HCT116 (cell line): ENCODE measurements at regions not wholly inside any gene's neighbourhood (a gene's known extent, or its start where the extent isn't known, plus 50 kb on each side); places are given as distances from the start of the nearest gene placed in this dataset.

Source experiments
- ATAC-seq: fragments of 200-7000 bp; cut with Tn5 transposase; 2 replicates; pipeline ENCODE4 v1.9.1; 2020; ENCODE audit warnings: mild to moderate bottlenecking, moderate library complexity
- BruUV-seq: library from RNA; stranded (reverse); fragments of 400-500 nt; replicated peaks from 2 replicates; lab custom pipeline; 2021; lab: Mats Ljungman, UMichigan
- CTCF ChIA-PET: fragments of 300-600 bp; sonication (Branson Sonifier 250); formaldehyde crosslinking; loops from one replicate; lab custom pipeline; 2021; ENCODE audit warnings: antibody characterized with exemption; lab: Charles Lee
- POLR2A ChIA-PET: fragments of 300-600, 350-600 bp; sonication (Branson Sonifier 250); formaldehyde crosslinking; loops from one replicate; lab custom pipeline; 2021; ENCODE audit warnings: antibody characterized with exemption; lab: Charles Lee
- RAD21 ChIA-PET, 2 experiments: fragments of 300-600 bp; sonication (Branson Sonifier 250); formaldehyde crosslinking; loops; one replicate each; lab custom pipeline; 2023; ENCODE audit warnings: low total read pairs in 2 of 2; ENCODE audit not compliant: uncharacterized antibody in 2 of 2, unreplicated experiment in 2 of 2, low non-redundant PET in 1 of 2; lab: Charles Lee
- DNase-seq: peaks from one replicate; pipeline ENCODE4 v3.0.0-alpha.2; 2010; ENCODE audit warnings: low read depth, low spot score
- H2AFZ ChIP-seq: fragments of 200-600 bp; shearing (Covaris generic), sonication (generic); 2 replicates; pipeline ENCODE4 v1.6.1; 2017; ENCODE audit warnings: low read depth, mixed run types, mixed read lengths, antibody characterized with exemption, low read length; ENCODE audit not compliant: poor library complexity, severe bottlenecking
- H3K27ac ChIP-seq: 2 replicates; pipeline ENCODE4 v1.5.1; 2012; ENCODE audit warnings: low read depth, low read length
- H3K27me3 ChIP-seq: fragments of 200-600 bp; sonication (generic); 2 replicates; pipeline ENCODE4 v1.6.1; 2016; ENCODE audit warnings: mixed run types, low read length, mixed read lengths; ENCODE audit not compliant: insufficient read depth
- H3K36me3 ChIP-seq, 2 experiments: fragments of 200-500 bp in 1 of 2; fragments of 200-600 bp in 1 of 2; sonication (Bioruptor generic) in 1 of 2; sonication (generic) in 1 of 2; 2 replicates each; pipeline versions ENCODE4 v1.5.1 to v1.6.1; 2014 to 2016; ENCODE audit warnings: low read length in 2 of 2, inconsistent platforms in 1 of 2, mixed read lengths in 1 of 2, mixed run types in 1 of 2; ENCODE audit not compliant: insufficient read depth in 2 of 2, control insufficient read depth in 1 of 2
- H3K4me1 ChIP-seq, 2 experiments: fragments of 200-600 bp in 1 of 2; sonication (generic) in 1 of 2; 2 replicates each; pipeline versions ENCODE4 v1.5.1 to v1.6.1; 2012 to 2017; ENCODE audit warnings: low read length in 2 of 2, inconsistent platforms in 1 of 2, mild to moderate bottlenecking in 1 of 2, mixed read lengths in 1 of 2, mixed run types in 1 of 2, moderate library complexity in 1 of 2; ENCODE audit not compliant: insufficient read depth in 2 of 2, control insufficient read depth in 1 of 2
- H3K4me2 ChIP-seq: fragments of 200-600 bp; sonication (generic); 2 replicates; pipeline ENCODE4 v1.6.1; 2017; ENCODE audit warnings: mixed run types, low read length, mixed read lengths
- H3K4me3 ChIP-seq, 2 experiments: fragments of 200-600 bp in 1 of 2; sonication (generic) in 1 of 2; replicated peaks in 1 of 2; 2 replicates each; pipeline ENCODE4 v1.5.1; 2011 to 2016; ENCODE audit warnings: low read length in 2 of 2, control low read depth in 1 of 2, low read depth in 1 of 2, mild to moderate bottlenecking in 1 of 2, mixed read lengths in 1 of 2, mixed run types in 1 of 2
- H3K79me2 ChIP-seq: fragments of 200-600 bp; sonication (generic); 2 replicates; pipeline ENCODE4 v1.6.1; 2017; ENCODE audit warnings: mild to moderate bottlenecking, mixed run types, low read length, moderate library complexity, mixed read lengths; ENCODE audit not compliant: insufficient read depth
- H3K9ac ChIP-seq: fragments of 200-600 bp; sonication (generic); 2 replicates; pipeline ENCODE4 v1.6.1; 2016; ENCODE audit warnings: low read length, mixed read lengths
- H3K9me2 ChIP-seq: fragments of 200-600 bp; sonication (generic), shearing (Covaris generic); 2 replicates; pipeline ENCODE4 v1.6.1; 2017; ENCODE audit warnings: mixed run types, mild to moderate bottlenecking, moderate library complexity; ENCODE audit not compliant: insufficient read depth
- H3K9me3 ChIP-seq, 2 experiments: fragments of 200-500 bp in 1 of 2; fragments of 200-600 bp in 1 of 2; sonication (Bioruptor generic) in 1 of 2; sonication (generic) in 1 of 2; 2 replicates each; pipeline ENCODE4 v1.6.1; 2014 to 2017; ENCODE audit warnings: low read length in 2 of 2, mixed read lengths in 2 of 2, inconsistent platforms in 1 of 2, low read depth in 1 of 2, mild to moderate bottlenecking in 1 of 2, mixed run types in 1 of 2, moderate library complexity in 1 of 2; ENCODE audit not compliant: control insufficient read depth in 1 of 2, insufficient read depth in 1 of 2
- H4K20me1 ChIP-seq: fragments of 200-600 bp; sonication (generic), shearing (Covaris generic); 2 replicates; pipeline ENCODE4 v1.6.1; 2017; ENCODE audit warnings: mixed run types, mild to moderate bottlenecking, moderate library complexity; ENCODE audit not compliant: insufficient read depth
- EGR1 ChIP-seq: IDR thresholded peaks from 2 replicates; pipeline ENCODE4 v1.6.1; 2012; ENCODE audit warnings: low read depth
- EZH2 ChIP-seq: fragments of 200-600 bp; sonication (generic); IDR thresholded peaks from 2 replicates; pipeline ENCODE4 v1.6.1; 2017; ENCODE audit warnings: antibody characterized with exemption, mixed run types
- EZH2phosphoT487 ChIP-seq: fragments of 200-600 bp; IDR thresholded peaks from 2 replicates; pipeline ENCODE4 v1.6.1; 2018; ENCODE audit warnings: antibody characterized with exemption, borderline replicate concordance
- FOSL1 ChIP-seq: IDR thresholded peaks from 2 replicates; pipeline ENCODE4 v1.6.1; 2012; ENCODE audit warnings: low read depth
- JUND ChIP-seq: IDR thresholded peaks from 2 replicates; pipeline ENCODE4 v1.6.1; 2012
- POLR2A ChIP-seq: IDR thresholded peaks from 2 replicates; pipeline ENCODE4 v1.7.0; 2011; ENCODE audit warnings: borderline replicate concordance; ENCODE audit not compliant: insufficient read depth, insufficient read length; ENCODE audit errors: extremely low read depth
- POLR2AphosphoS5 ChIP-seq: IDR thresholded peaks from 2 replicates; pipeline ENCODE4 v1.6.1; 2011; ENCODE audit warnings: mild to moderate bottlenecking, low read depth, low read length, moderate library complexity
- RAD21 ChIP-seq: IDR thresholded peaks from 2 replicates; pipeline ENCODE4 v1.6.1; 2012; ENCODE audit warnings: low read depth, mild to moderate bottlenecking
- SIN3A ChIP-seq: IDR thresholded peaks from 2 replicates; pipeline ENCODE4 v1.6.1; 2012; ENCODE audit warnings: low read depth
- SP1 ChIP-seq: IDR thresholded peaks from 2 replicates; pipeline ENCODE4 v1.6.1; 2012; ENCODE audit warnings: low read depth
- SRF ChIP-seq: IDR thresholded peaks from 2 replicates; pipeline ENCODE4 v1.6.1; 2012; ENCODE audit warnings: low read depth
- TCF7L2 ChIP-seq: IDR thresholded peaks from 2 replicates; pipeline ENCODE4 v1.7.0; 2011; ENCODE audit warnings: borderline replicate concordance, inconsistent platforms; ENCODE audit not compliant: insufficient read depth, insufficient read length; ENCODE audit errors: extremely low read depth
- intact Hi-C: fragments of 100-400 bp; cut with micrococcal nuclease; formaldehyde crosslinking; loops from 2 replicates; pipeline ENCODE4 v1.10.0; 2022
- TF ChIP-seq, protein P1 (sequence below): IDR thresholded peaks from 2 replicates; pipeline ENCODE4 v1.6.1; 2012
- TF ChIP-seq, protein P2 (sequence below): IDR thresholded peaks from 2 replicates; pipeline ENCODE4 v1.6.1; 2012
- TF ChIP-seq, protein P3 (sequence below): IDR thresholded peaks from 2 replicates; pipeline ENCODE4 v1.6.1; 2012; ENCODE audit warnings: low read depth
- TF ChIP-seq, protein P4 (sequence below): IDR thresholded peaks from 2 replicates; pipeline ENCODE4 v1.6.1; 2011; ENCODE audit warnings: mild to moderate bottlenecking, low read length, moderate library complexity; ENCODE audit not compliant: insufficient replicate concordance; ENCODE audit errors: extremely low read depth

DNA sequence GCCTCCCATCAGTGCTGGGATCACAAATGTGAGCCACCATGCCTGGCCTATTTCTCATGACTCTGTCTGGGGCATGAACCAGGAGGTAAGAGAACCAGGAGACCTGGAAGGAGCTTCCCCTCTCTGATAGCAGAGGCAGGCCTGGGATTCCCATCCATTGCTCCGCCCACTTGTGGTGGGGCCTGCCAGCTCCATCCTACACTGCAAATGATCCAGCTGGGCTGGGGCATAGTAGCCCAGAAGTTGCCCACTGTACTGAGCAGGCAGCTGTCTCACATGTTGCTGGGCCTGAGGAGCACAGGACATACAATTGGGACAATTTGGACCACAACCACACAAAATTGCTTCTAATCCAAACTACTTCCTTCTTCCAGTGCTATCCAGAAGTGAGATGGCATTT lies 91.0 kb downstream of the MARCHF4 start:
- BruUV-seq, result no TSS peak
- RAD21 ChIA-PET, result no interaction called here
- intact Hi-C loops, result no loop called here
- Histone ChIP-seq H3K9me3 (no peaks in the 10 kb centered on the region), H3K4me3 (no peak overlapping the region), H3K27me3 (peaks cover 4% of the 10 kb centered on the region; the same call in 1 of the 2 replicates), H3K9me2 (no peaks in the 10 kb centered on the region), H3K79me2 (no peaks in the 10 kb centered on the region), H4K20me1 (no peaks in the 10 kb centered on the region), H3K9ac (no peak overlapping the region), H3K4me2 (no peak overlapping the region), H2AFZ (no peak overlapping the region), H3K27ac (no peak overlapping the region), H3K4me1 (peaks cover 0 to 5% of the 10 kb centered on the region in 2 experiments; a peak in 1 of 4 replicates), H3K36me3 (no peaks in the 10 kb centered on the region)
- POLR2A ChIA-PET, result no interaction called here
- CTCF ChIA-PET, result no interaction called here
- no peak for DNase-seq
- TF ChIP-seq RAD21 (no peak), POLR2A (no peak)
- TF ChIP-seq, protein P1, sequence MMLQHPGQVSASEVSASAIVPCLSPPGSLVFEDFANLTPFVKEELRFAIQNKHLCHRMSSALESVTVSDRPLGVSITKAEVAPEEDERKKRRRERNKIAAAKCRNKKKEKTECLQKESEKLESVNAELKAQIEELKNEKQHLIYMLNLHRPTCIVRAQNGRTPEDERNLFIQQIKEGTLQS, result no peak
- TF ChIP-seq, protein P2, sequence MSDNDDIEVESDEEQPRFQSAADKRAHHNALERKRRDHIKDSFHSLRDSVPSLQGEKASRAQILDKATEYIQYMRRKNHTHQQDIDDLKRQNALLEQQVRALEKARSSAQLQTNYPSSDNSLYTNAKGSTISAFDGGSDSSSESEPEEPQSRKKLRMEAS, result no peak
- no peak for ATAC-seq

DNA sequence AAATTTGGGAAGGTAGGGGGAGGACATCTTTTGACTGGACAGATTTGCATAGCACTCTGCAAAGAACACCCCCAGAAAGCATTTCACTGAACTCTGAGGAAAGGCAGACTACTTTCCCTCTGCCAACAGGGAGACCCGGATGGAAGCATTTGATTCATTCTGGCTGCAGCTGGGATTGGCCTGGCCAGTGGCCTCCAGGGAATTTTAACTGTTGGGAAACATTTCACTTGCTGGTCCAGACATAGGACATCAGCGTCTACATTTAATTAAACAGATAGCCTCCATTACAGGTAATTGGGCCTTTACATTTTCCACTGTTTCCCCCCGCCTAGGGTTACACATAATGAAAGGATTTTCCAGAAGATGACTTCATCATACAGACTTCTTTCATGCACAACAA lies 92.8 kb downstream of the MARCHF4 start:
- ChIA-PET CTCF (no interaction called here), POLR2A (no interaction called here)
- no peak for DNase-seq
- H3K27me3 ChIP-seq, result peaks cover 23% of the 10 kb centered on the region; the same call in 1 of the 2 replicates
- no peak overlapping the region for H3K9ac ChIP-seq
- no peaks in the 10 kb centered on the region for H4K20me1 ChIP-seq
- intact Hi-C loops, result no loop called here
- no peaks in the 10 kb centered on the region for H3K9me2 ChIP-seq
- TF ChIP-seq, protein P3, sequence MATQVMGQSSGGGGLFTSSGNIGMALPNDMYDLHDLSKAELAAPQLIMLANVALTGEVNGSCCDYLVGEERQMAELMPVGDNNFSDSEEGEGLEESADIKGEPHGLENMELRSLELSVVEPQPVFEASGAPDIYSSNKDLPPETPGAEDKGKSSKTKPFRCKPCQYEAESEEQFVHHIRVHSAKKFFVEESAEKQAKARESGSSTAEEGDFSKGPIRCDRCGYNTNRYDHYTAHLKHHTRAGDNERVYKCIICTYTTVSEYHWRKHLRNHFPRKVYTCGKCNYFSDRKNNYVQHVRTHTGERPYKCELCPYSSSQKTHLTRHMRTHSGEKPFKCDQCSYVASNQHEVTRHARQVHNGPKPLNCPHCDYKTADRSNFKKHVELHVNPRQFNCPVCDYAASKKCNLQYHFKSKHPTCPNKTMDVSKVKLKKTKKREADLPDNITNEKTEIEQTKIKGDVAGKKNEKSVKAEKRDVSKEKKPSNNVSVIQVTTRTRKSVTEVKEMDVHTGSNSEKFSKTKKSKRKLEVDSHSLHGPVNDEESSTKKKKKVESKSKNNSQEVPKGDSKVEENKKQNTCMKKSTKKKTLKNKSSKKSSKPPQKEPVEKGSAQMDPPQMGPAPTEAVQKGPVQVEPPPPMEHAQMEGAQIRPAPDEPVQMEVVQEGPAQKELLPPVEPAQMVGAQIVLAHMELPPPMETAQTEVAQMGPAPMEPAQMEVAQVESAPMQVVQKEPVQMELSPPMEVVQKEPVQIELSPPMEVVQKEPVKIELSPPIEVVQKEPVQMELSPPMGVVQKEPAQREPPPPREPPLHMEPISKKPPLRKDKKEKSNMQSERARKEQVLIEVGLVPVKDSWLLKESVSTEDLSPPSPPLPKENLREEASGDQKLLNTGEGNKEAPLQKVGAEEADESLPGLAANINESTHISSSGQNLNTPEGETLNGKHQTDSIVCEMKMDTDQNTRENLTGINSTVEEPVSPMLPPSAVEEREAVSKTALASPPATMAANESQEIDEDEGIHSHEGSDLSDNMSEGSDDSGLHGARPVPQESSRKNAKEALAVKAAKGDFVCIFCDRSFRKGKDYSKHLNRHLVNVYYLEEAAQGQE, result no peak
- TF ChIP-seq EZH2phosphoT487, result no peak
- TF ChIP-seq, protein P4, sequence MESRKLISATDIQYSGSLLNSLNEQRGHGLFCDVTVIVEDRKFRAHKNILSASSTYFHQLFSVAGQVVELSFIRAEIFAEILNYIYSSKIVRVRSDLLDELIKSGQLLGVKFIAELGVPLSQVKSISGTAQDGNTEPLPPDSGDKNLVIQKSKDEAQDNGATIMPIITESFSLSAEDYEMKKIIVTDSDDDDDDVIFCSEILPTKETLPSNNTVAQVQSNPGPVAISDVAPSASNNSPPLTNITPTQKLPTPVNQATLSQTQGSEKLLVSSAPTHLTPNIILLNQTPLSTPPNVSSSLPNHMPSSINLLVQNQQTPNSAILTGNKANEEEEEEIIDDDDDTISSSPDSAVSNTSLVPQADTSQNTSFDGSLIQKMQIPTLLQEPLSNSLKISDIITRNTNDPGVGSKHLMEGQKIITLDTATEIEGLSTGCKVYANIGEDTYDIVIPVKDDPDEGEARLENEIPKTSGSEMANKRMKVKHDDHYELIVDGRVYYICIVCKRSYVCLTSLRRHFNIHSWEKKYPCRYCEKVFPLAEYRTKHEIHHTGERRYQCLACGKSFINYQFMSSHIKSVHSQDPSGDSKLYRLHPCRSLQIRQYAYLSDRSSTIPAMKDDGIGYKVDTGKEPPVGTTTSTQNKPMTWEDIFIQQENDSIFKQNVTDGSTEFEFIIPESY, result no peak
- TF ChIP-seq, protein P1, result no peak
- TF ChIP-seq POLR2AphosphoS5, result no peak
- no peak for TF ChIP-seq EGR1
- TF ChIP-seq SIN3A, result no peak
- TF ChIP-seq POLR2A, result no peak
- no peak for TF ChIP-seq EZH2
- no peak for TF ChIP-seq FOSL1
- no peak for TF ChIP-seq JUND
- TF ChIP-seq SRF, result no peak
- no peak for TF ChIP-seq SP1
- no peak for TF ChIP-seq TCF7L2
- TF ChIP-seq, all 23 proteins: peak for 0
- Histone ChIP-seq H3K27ac (no peak overlapping the region), H2AFZ (no peak overlapping the region), H3K4me2 (no peak overlapping the region), H3K4me1 (peaks cover 0 to 5% of the 10 kb centered on the region in 2 experiments; a peak in 1 of 4 replicates), H3K79me2 (no peaks in the 10 kb centered on the region), H3K4me3 (no peak overlapping the region), H3K36me3 (no peaks in the 10 kb centered on the region), H3K9me3 (no peaks in the 10 kb centered on the region)
- RAD21 ChIA-PET, result no interaction called here
- no peak for ATAC-seq
- no TSS peak for BruUV-seq
